Endothelial cell (in vitro differentiated cells): ENCODE measurements at regions not wholly inside any gene's neighbourhood (a gene's known extent, or its start where the extent isn't known, plus 50 kb on each side); places are given as distances from the start of the nearest gene placed in this dataset.
"Not testable (repeated sequence)": the region's sequence is repeated elsewhere in the genome, so short reads cannot be mapped to it uniquely, and the experiment has no call there.

ENCODE experiments used
- DNase-seq: peaks from one replicate; pipeline ENCODE4 v3.0.0; 2021; ENCODE audit warnings: low spot score
- H3K27ac Mint-ChIP-seq: one replicate; pipeline ENCODE4 v1.8.0; 2021; ENCODE audit warnings: mixed read lengths, inconsistent platforms; ENCODE audit not compliant: unreplicated experiment
- H3K27me3 Mint-ChIP-seq: one replicate; pipeline ENCODE4 v1.8.0; 2021; ENCODE audit warnings: mild to moderate bottlenecking, moderate library complexity, mixed read lengths, inconsistent platforms; ENCODE audit not compliant: unreplicated experiment
- H3K36me3 Mint-ChIP-seq: one replicate; pipeline ENCODE4 v1.8.0; 2021; ENCODE audit warnings: mild to moderate bottlenecking, low read depth, mixed read lengths, inconsistent platforms; ENCODE audit not compliant: unreplicated experiment
- H3K4me1 Mint-ChIP-seq: one replicate; pipeline ENCODE4 v1.8.0; 2021; ENCODE audit warnings: mild to moderate bottlenecking, mixed read lengths, inconsistent platforms; ENCODE audit not compliant: unreplicated experiment
- H3K4me3 Mint-ChIP-seq: one replicate; pipeline ENCODE4 v1.8.0; 2021; ENCODE audit warnings: mild to moderate bottlenecking, mixed read lengths, inconsistent platforms; ENCODE audit not compliant: unreplicated experiment
- H3K9me3 Mint-ChIP-seq: one replicate; pipeline ENCODE4 v1.8.0; 2021; ENCODE audit warnings: mixed read lengths, inconsistent platforms; ENCODE audit not compliant: unreplicated experiment
- CTCF ChIP-seq: fragments of 200-600 bp; sonication (generic); IDR thresholded peaks from one replicate; pipeline ENCODE4 v1.5.0; 2021; ENCODE audit warnings: antibody characterized with exemption; ENCODE audit not compliant: unreplicated experiment

- no peak overlapping the region for H3K27ac Mint-ChIP-seq
- H3K4me1 Mint-ChIP-seq, result no peaks in the 10 kb centered on the region
- no peak overlapping the region for H3K4me3 Mint-ChIP-seq
- no peak for DNase-seq
- H3K27me3 Mint-ChIP-seq, result no peaks in the 10 kb centered on the region
- no peaks in the 10 kb centered on the region for H3K36me3 Mint-ChIP-seq
- TF ChIP-seq CTCF, result no peak
- no peaks in the 10 kb centered on the region for H3K9me3 Mint-ChIP-seq
Measured at GRCh38 chr3:101117465-101117864, 124.2 kb upstream of the ABI3BP start.

- not testable (repeated sequence) for H3K4me3 Mint-ChIP-seq, H3K9me3 Mint-ChIP-seq, H3K27me3 Mint-ChIP-seq, H3K4me1 Mint-ChIP-seq, H3K27ac Mint-ChIP-seq, H3K36me3 Mint-ChIP-seq, DNase-seq
Measured at GRCh38 chr3:101110295-101110694, 117.1 kb upstream of the ABI3BP start.

GRCh38 chr3:101104321-101104720 lies 111.1 kb upstream of the ABI3BP start:
- TF ChIP-seq CTCF, result no peak
- H3K36me3 Mint-ChIP-seq, result no peaks in the 10 kb centered on the region
- H3K27me3 Mint-ChIP-seq, result no peaks in the 10 kb centered on the region
- DNase-seq, result no peak
- no peaks in the 10 kb centered on the region for H3K9me3 Mint-ChIP-seq
- no peak overlapping the region for H3K27ac Mint-ChIP-seq
- H3K4me3 Mint-ChIP-seq, result no peak overlapping the region
- H3K4me1 Mint-ChIP-seq, result no peaks in the 10 kb centered on the region

- Mint-ChIP-seq H3K27ac (no peak overlapping the region), H3K36me3 (no peaks in the 10 kb centered on the region), H3K4me1 (no peaks in the 10 kb centered on the region), H3K27me3 (no peaks in the 10 kb centered on the region), H3K4me3 (no peak overlapping the region), H3K9me3 (no peaks in the 10 kb centered on the region)
- DNase-seq, result no peak
- no peak for TF ChIP-seq CTCF
Measured at GRCh38 chr3:101102678-101103296, 109.6 kb upstream of the ABI3BP start.

GRCh38 chr3:101100361-101101009 lies 107.3 kb upstream of the ABI3BP start:
- Mint-ChIP-seq H3K4me1 (no peaks in the 10 kb centered on the region), H3K9me3 (no peaks in the 10 kb centered on the region), H3K27ac (no peak overlapping the region), H3K27me3 (no peaks in the 10 kb centered on the region), H3K4me3 (no peak overlapping the region), H3K36me3 (no peaks in the 10 kb centered on the region)
- no peak for DNase-seq
- TF ChIP-seq CTCF, result no peak
